Brain microvascular endothelial cell (primary cell): ENCODE measurements at regions not wholly inside any gene's neighbourhood (a gene's known extent, or its start where the extent isn't known, plus 50 kb on each side); places are given as distances from the start of the nearest gene placed in this dataset.

Source experiments
- DNase-seq: peaks from one replicate; pipeline ENCODE4 v3.0.0-alpha.2; 2020
- H3K27ac ChIP-seq: fragments of 250-450 bp; sonication (Bioruptor Pico); 2 replicates; pipeline ENCODE4 v1.5.1; 2020; ENCODE audit warnings: mild to moderate bottlenecking, moderate library complexity
- H3K27me3 ChIP-seq: fragments of 250-450 bp; sonication (Bioruptor Pico); replicated peaks from 2 replicates; pipeline ENCODE4 v1.5.1; 2020; ENCODE audit warnings: mild to moderate bottlenecking
- H3K36me3 ChIP-seq: fragments of 250-450 bp; sonication (Bioruptor Pico); replicated peaks from 2 replicates; pipeline ENCODE4 v1.5.1; 2020; ENCODE audit warnings: mild to moderate bottlenecking
- H3K4me3 ChIP-seq: 2 replicates; pipeline ENCODE4 v1.5.1; 2011; ENCODE audit warnings: low read depth, mild to moderate bottlenecking, control low read depth, low read length, moderate library complexity
- CTCF ChIP-seq: IDR thresholded peaks from 2 replicates; pipeline ENCODE4 v1.5.1; 2011; ENCODE audit warnings: low read depth, mild to moderate bottlenecking, moderate library complexity, low read length, control low read depth, inconsistent platforms; ENCODE audit errors: missing control alignments
- in situ Hi-C: cut with HindIII; loops from 2 replicates; pipeline ENCODE4 v1.10.0; 2017; ENCODE audit warnings: low sequenced_read_pairs, low pct_ligation_motif_present

- Histone ChIP-seq H3K27ac (peak overlapping the region; percentile 12), H3K4me3 (no peak overlapping the region), H3K36me3 (no peaks in the 10 kb centered on the region), H3K27me3 (no peaks in the 10 kb centered on the region)
- in situ Hi-C loops: no loop called here
- DNase-seq: peak; percentile 39
- no peak for TF ChIP-seq CTCF
These were observed 307.3 kb downstream of the RAPGEF2 start for GRCh38 chr4:159410076-159410777.

GRCh38 chr4:159410891-159411290 is 308.0 kb downstream of the RAPGEF2 start:
- DNase-seq: no peak
- no peak for TF ChIP-seq CTCF
- Histone ChIP-seq H3K36me3 (no peaks in the 10 kb centered on the region), H3K27ac (no peak overlapping the region), H3K27me3 (no peaks in the 10 kb centered on the region), H3K4me3 (no peak overlapping the region)
- in situ Hi-C loops: no loop called here

GRCh38 chr4:159413306-159413943 is 310.5 kb downstream of the RAPGEF2 start:
- Histone ChIP-seq H3K36me3 (no peaks in the 10 kb centered on the region), H3K27me3 (no peaks in the 10 kb centered on the region), H3K27ac (no peak overlapping the region), H3K4me3 (no peak overlapping the region)
- no peak for TF ChIP-seq CTCF
- DNase-seq: no peak
- in situ Hi-C loops: no loop called here

- H3K4me3 ChIP-seq: no peak overlapping the region
- no peak for TF ChIP-seq CTCF
- DNase-seq: no peak
- no peak overlapping the region for H3K27ac ChIP-seq
- H3K27me3 ChIP-seq: no peaks in the 10 kb centered on the region
- H3K36me3 ChIP-seq: no peaks in the 10 kb centered on the region
- in situ Hi-C loops: no loop called here
These were observed 311.4 kb downstream of the RAPGEF2 start for GRCh38 chr4:159414305-159414704.

- H3K27ac ChIP-seq: no peak overlapping the region
- no peaks in the 10 kb centered on the region for H3K36me3 ChIP-seq
- no peaks in the 10 kb centered on the region for H3K27me3 ChIP-seq
- in situ Hi-C loops: no loop called here
- H3K4me3 ChIP-seq: no peak overlapping the region
- TF ChIP-seq CTCF: no peak
- DNase-seq: no peak
These were observed 313.2 kb downstream of the RAPGEF2 start for GRCh38 chr4:159416073-159416472.
